ENCODE measurements at regions not wholly inside any gene's neighbourhood (a gene's known extent, or its start where the extent isn't known, plus 50 kb on each side); places are given as distances from the start of the nearest gene placed in this dataset.

DNA sequence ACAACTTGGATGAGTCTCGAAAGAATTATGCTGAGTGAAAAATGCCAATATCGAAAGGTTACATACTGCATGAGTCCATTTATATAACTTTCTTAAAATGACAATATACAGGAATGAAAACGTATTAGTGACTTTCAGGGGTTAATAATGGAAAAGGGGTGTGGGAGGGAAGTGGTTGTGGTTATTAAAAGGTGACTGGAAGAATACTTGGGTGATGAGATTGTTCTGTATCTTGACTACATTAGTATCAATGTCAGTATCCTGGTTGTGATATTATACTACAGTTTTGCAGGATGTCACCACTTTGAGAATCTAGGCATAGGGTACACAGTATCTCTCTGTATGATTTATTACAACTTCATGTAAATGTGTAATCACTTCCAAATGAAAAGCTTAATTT lies 204.5 kb downstream of the DTHD1 start:
- TF ChIP-seq, protein P1, sequence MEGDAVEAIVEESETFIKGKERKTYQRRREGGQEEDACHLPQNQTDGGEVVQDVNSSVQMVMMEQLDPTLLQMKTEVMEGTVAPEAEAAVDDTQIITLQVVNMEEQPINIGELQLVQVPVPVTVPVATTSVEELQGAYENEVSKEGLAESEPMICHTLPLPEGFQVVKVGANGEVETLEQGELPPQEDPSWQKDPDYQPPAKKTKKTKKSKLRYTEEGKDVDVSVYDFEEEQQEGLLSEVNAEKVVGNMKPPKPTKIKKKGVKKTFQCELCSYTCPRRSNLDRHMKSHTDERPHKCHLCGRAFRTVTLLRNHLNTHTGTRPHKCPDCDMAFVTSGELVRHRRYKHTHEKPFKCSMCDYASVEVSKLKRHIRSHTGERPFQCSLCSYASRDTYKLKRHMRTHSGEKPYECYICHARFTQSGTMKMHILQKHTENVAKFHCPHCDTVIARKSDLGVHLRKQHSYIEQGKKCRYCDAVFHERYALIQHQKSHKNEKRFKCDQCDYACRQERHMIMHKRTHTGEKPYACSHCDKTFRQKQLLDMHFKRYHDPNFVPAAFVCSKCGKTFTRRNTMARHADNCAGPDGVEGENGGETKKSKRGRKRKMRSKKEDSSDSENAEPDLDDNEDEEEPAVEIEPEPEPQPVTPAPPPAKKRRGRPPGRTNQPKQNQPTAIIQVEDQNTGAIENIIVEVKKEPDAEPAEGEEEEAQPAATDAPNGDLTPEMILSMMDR (conservative IDR thresholded peaks at IDR 0.05; ENCODE audit: low read depth): no peak
- POLR2A ChIA-PET (ENCODE audit: low non-redundant PET): no interaction called here
- no peak for DNase-seq (ENCODE audit: low spot score)
- no peak overlapping the region for H3K27ac ChIP-seq
- CTCF ChIA-PET: no interaction called here

DNA sequence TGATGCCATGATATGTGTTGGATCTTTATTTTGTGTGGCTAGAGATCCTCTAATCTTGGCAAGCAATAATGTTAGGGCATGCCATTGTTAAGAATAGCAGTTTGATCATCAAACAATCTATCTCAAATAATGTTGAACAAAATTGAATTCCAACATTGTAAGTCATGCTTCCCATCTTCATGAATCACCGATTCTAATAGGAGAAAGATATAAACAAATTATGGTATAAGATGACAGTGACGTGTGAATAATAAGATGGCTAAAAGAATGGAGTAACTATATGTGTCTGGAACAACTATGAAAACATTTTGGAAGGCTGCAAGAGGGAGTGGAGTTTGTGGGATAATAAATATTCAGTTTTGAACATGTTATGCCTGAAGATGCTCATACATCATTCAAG lies 208.4 kb downstream of the DTHD1 start:
- POLR2A ChIA-PET (ENCODE audit: low non-redundant PET): no interaction called here
- no peak for DNase-seq (ENCODE audit: low spot score)
- no peak overlapping the region for H3K27ac ChIP-seq
- TF ChIP-seq, protein P1 (conservative IDR thresholded peaks at IDR 0.05; ENCODE audit: low read depth): no peak
- CTCF ChIA-PET: no interaction called here

DNA sequence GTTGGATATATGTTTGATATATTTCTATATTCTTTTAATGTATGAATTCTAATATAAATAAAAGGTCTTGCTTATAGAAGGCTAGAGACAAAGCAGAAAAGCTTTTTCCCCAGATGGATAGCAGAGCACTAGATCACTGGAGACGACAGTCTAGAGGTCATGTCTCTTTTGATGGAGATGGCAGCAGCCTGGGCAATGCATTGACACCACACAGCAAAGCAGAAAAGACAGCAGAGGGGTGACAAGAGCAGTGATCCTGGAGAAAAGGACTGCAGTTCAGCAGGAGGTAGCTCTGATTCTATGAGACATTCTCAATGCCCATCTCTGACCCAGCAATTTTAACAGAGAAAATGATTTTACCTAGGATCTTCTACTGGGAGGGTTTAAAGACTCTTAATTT lies 210.6 kb downstream of the DTHD1 start:
- TF ChIP-seq, protein P1 (conservative IDR thresholded peaks at IDR 0.05; ENCODE audit: low read depth): no peak
- POLR2A ChIA-PET (ENCODE audit: low non-redundant PET): no interaction called here
- CTCF ChIA-PET: interaction anchor here (0.6 kb wide), 1 partner anchor 52 kb away, joined by 3 read pairs; no protein-coding TSS in a partner anchor
- DNase-seq (ENCODE audit: low spot score): no peak
- no peak overlapping the region for H3K27ac ChIP-seq

DNA sequence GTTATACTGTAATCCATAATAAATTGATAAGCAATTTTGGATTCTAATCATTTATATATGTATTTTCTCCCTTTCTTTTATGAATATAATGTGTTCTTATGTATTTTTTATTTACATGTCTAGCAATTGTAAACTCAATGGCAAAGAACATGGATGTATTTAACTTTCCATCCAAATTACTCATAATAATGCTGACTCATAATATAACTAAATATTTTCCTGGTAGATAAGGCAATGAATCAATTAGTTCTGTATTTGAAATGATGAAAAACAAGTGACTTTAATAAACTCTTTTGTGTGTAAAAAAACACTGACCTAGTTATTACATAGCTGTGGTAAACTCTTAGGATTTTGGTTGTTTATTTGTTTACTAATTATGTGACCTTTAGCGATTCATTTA lies 211.2 kb downstream of the DTHD1 start:
- H3K27ac ChIP-seq: no peak overlapping the region
- no peak for DNase-seq (ENCODE audit: low spot score)
- TF ChIP-seq, protein P1 (conservative IDR thresholded peaks at IDR 0.05; ENCODE audit: low read depth): no peak
- ChIA-PET POLR2A (ENCODE audit: low non-redundant PET) (no interaction called here), CTCF (no interaction called here)

DNA sequence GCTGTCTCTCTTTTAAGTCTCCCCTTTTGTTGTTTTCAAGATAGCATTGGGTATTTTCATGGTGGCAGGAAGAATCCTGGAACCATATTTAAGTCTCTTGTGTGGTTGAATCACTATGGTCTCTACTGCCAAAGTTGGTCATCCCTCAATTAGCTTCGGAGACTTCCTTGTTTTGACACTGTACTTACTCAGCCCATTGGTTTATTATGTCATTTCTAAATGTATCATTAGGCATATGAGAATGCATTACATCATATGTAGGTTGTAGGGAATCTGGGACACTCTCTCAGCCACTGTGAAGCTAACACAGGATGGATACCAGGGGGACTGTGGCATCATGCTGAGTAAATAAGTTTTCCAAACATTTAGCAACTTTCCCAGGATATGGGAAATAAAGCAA lies 211.8 kb downstream of the DTHD1 start:
- POLR2A ChIA-PET (ENCODE audit: low non-redundant PET): no interaction called here
- no peak for DNase-seq (ENCODE audit: low spot score)
- CTCF ChIA-PET: interaction anchor here (0.7 to 0.8 kb wide), 2 partner anchors 371 to 1715 kb away, joined by 4 read pairs; no protein-coding TSS in a partner anchor
- TF ChIP-seq, protein P1 (conservative IDR thresholded peaks at IDR 0.05; ENCODE audit: low read depth): no peak
- H3K27ac ChIP-seq: no peak overlapping the region

DNA sequence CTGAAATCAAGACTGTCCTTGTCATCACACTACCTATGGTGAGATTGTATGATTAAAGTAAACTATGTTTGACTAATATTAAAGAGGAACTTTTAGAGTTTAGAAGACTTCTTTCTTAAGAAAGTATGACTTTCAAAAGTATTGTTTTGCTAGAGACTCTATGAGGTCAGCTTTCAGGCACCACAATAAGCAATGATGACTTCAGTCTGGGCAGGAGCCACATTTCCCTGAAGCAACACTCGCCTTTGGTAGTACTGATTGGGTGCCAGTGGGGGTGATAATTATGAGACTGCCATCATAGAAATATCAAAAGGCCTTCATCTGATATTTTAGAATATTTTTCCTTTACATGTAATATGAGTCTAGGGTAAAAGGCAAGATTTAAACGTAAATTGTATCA lies 212.6 kb downstream of the DTHD1 start:
- DNase-seq (ENCODE audit: low spot score): no peak
- CTCF ChIA-PET: interaction anchor here (0.7 kb wide), 1 partner anchor 370 kb away, joined by 4 read pairs; no protein-coding TSS in a partner anchor
- TF ChIP-seq, protein P1 (conservative IDR thresholded peaks at IDR 0.05; ENCODE audit: low read depth): no peak
- H3K27ac ChIP-seq: no peak overlapping the region
- POLR2A ChIA-PET (ENCODE audit: low non-redundant PET): no interaction called here

DNA sequence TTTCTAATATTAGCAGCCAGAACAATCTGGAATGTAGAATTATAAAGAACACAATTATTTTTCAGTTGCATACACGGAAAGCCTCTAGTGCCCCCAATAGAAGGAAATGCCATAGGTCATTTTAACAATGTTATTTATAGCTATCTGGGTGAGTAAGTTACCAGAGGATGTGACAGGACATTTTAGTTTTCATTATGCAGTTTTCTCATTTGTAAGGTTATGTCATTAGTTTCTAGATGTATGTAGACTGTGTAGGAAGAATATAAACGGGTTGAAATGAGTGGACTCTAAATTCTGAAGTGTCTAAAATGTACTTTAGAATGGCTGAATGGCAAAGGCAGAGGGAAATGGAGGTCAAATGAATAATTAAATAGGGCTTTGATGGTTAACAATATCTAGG lies 213.3 kb downstream of the DTHD1 start:
- TF ChIP-seq, protein P1 (conservative IDR thresholded peaks at IDR 0.05; ENCODE audit: low read depth): no peak
- ChIA-PET POLR2A (ENCODE audit: low non-redundant PET) (no interaction called here), CTCF (no interaction called here)
- DNase-seq (ENCODE audit: low spot score): no peak
- no peak overlapping the region for H3K27ac ChIP-seq
